PC-3 (cell line): ENCODE measurements at regions not wholly inside any gene's neighbourhood (a gene's known extent, or its start where the extent isn't known, plus 50 kb on each side); places are given as distances from the start of the nearest gene placed in this dataset.

Experiments
- ATAC-seq: fragments of 200-7000 bp; cut with Tn5 transposase; 2 replicates; pipeline ENCODE4 v1.9.1; 2020; ENCODE audit warnings: mild to moderate bottlenecking, moderate library complexity
- BruUV-seq: library from RNA; stranded (reverse); fragments of 400-500 nt; replicated peaks from 2 replicates; lab custom pipeline; 2021; lab: Mats Ljungman, UMichigan
- CTCF ChIA-PET: fragments of 300-600 bp; sonication (Branson Sonifier 250); formaldehyde crosslinking; loops from one replicate; lab custom pipeline; 2022; ENCODE audit warnings: antibody characterized with exemption; lab: Charles Lee
- POLR2A ChIA-PET: fragments of 300-600 bp; sonication (Branson Sonifier 250); formaldehyde crosslinking; loops from one replicate; lab custom pipeline; 2022; ENCODE audit warnings: antibody characterized with exemption; ENCODE audit not compliant: unreplicated experiment; lab: Charles Lee
- DNase-seq: peaks from one replicate; pipeline ENCODE4 v3.0.0-alpha.2; 2015
- H2AFZ ChIP-seq: fragments of 300-600 bp; sonication (generic); 2 replicates; pipeline ENCODE4 v1.6.0; 2016; ENCODE audit warnings: antibody characterized with exemption, low read length
- H3F3A ChIP-seq: fragments of 300-600 bp; sonication (generic); one replicate; pipeline ENCODE4 v1.6.0; 2017; ENCODE audit warnings: antibody characterized with exemption, low read length, control low read depth, mild to moderate bottlenecking; ENCODE audit not compliant: unreplicated experiment
- H3K27ac ChIP-seq: fragments of 300-600 bp; sonication (generic); 2 replicates; pipeline ENCODE4 v1.5.1; 2016; ENCODE audit warnings: mild to moderate bottlenecking, low read length
- H3K27me3 ChIP-seq: fragments of 300-600 bp; sonication (generic); 2 replicates; pipeline ENCODE4 v1.6.1; 2016; ENCODE audit warnings: low read length, mixed read lengths
- H3K36me3 ChIP-seq: fragments of 300-600 bp; sonication (generic); 2 replicates; pipeline ENCODE4 v1.6.1; 2016; ENCODE audit warnings: low read depth, mixed run types, low read length, mixed read lengths
- H3K4me1 ChIP-seq: fragments of 300-600 bp; sonication (generic); 2 replicates; pipeline ENCODE4 v1.5.1; 2016; ENCODE audit warnings: low read length; ENCODE audit not compliant: insufficient read depth
- H3K4me2 ChIP-seq: fragments of 300-600 bp; sonication (generic); 2 replicates; pipeline ENCODE4 v1.6.0; 2016; ENCODE audit warnings: low read length
- H3K4me3 ChIP-seq: fragments of 300-600 bp; sonication (generic); 2 replicates; pipeline ENCODE4 v1.5.1; 2016; ENCODE audit warnings: mild to moderate bottlenecking, low read length, mixed read lengths
- H3K79me2 ChIP-seq: fragments of 300-600 bp; sonication (generic); 2 replicates; pipeline ENCODE4 v1.6.1; 2017; ENCODE audit warnings: low read length, mixed read lengths
- H3K9ac ChIP-seq: fragments of 300-600 bp; sonication (generic); 2 replicates; pipeline ENCODE4 v1.6.0; 2016; ENCODE audit warnings: mild to moderate bottlenecking, low read length
- H3K9me2 ChIP-seq: fragments of 300-600 bp; sonication (generic); replicated peaks from 2 replicates; pipeline ENCODE4 v1.6.1; 2016; ENCODE audit warnings: mixed run types, low read length, mixed read lengths
- H3K9me3 ChIP-seq: fragments of 300-600 bp; sonication (generic); 2 replicates; pipeline ENCODE4 v1.6.1; 2016; ENCODE audit warnings: low read length, mixed read lengths
- H4K20me1 ChIP-seq: fragments of 300-600 bp; sonication (generic); 2 replicates; pipeline ENCODE4 v1.6.1; 2016; ENCODE audit warnings: low read length, mixed read lengths
- CTCF ChIP-seq: fragments of 300-600 bp; sonication (generic); conservative IDR thresholded peaks from 2 replicates; pipeline ENCODE4 v1.5.1; 2017; ENCODE audit warnings: antibody characterized with exemption, low read depth, mild to moderate bottlenecking, low read length
- EZH2 ChIP-seq: fragments of 300-600 bp; sonication (generic); IDR thresholded peaks from one replicate; pipeline ENCODE4 v1.6.1; 2017; ENCODE audit warnings: antibody characterized with exemption, mild to moderate bottlenecking, low read length; ENCODE audit not compliant: unreplicated experiment
- EZH2phosphoT487 ChIP-seq: fragments of 300-600 bp; sonication (generic); IDR thresholded peaks from 2 replicates; pipeline ENCODE4 v1.6.1; 2018; ENCODE audit warnings: mild to moderate bottlenecking, antibody characterized with exemption, low read length, borderline replicate concordance
- intact Hi-C: fragments of 100-400 bp; cut with micrococcal nuclease; formaldehyde crosslinking; loops from 2 replicates; pipeline ENCODE4 v1.9.0; 2023

DNA sequence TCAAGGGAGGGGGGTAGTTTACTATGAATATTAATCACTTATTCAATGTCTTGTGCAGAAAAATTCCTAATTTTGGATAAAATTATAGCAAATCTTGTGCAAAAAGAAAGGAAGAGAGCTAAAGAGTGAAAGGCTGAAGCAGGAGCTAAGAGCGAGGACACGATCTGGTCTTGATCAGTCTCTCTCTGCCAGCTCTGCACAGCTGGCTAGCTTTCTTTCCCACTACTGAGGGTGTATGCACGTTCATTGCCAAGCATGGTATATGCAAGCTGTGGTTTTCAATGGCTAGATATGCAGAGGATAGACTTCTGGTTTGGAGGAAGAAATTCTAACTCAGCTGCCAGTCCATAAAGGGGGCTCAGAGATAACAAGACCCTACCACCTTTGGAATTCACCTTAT lies 297.3 kb downstream of the CYRIA start:
- H3K36me3 ChIP-seq, result no peaks in the 10 kb centered on the region
- TF ChIP-seq EZH2phosphoT487 (no peak), CTCF (no peak), EZH2 (no peak)
- H3F3A ChIP-seq, result no peaks in the 10 kb centered on the region
- H3K4me3 ChIP-seq, result no peak overlapping the region
- H3K27me3 ChIP-seq, result no peaks in the 10 kb centered on the region
- POLR2A ChIA-PET, result no interaction called here
- CTCF ChIA-PET, result no interaction called here
- no peak for DNase-seq
- H3K9me3 ChIP-seq, result peaks cover 10% of the 10 kb centered on the region; the same call in 1 of the 2 replicates
- BruUV-seq, result no TSS peak
- intact Hi-C loops, result no loop called here
- no peak overlapping the region for H2AFZ ChIP-seq
- no peak overlapping the region for H3K27ac ChIP-seq
- H3K79me2 ChIP-seq, result no peaks in the 10 kb centered on the region
- no peak overlapping the region for H3K4me2 ChIP-seq
- ATAC-seq, result no peak
- no peak overlapping the region for H3K9ac ChIP-seq
- no peaks in the 10 kb centered on the region for H4K20me1 ChIP-seq
- H3K4me1 ChIP-seq, result no peaks in the 10 kb centered on the region
- no peaks in the 10 kb centered on the region for H3K9me2 ChIP-seq

DNA sequence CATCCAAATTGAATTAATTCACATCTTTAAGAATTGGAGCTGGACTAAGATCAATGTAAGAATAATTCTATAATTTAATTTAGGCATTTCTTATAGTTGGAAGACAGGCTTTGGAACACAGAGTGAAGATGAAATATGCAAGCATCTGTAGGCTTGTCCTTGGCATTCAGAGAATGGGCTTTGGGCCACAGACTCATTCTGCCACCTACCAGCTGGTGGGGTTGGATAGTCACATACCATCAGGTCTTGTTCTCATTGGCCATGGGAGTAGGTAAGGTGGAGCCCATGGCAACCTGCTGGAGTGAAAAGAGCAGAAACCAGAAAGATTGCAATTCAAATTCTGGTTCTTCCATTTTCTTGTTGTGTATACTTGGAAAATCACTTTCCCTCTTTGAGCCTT lies 300.3 kb downstream of the CYRIA start:
- Histone ChIP-seq H3K9me3 (peaks cover 10% of the 10 kb centered on the region; the same call in 1 of the 2 replicates), H3K36me3 (no peaks in the 10 kb centered on the region), H3K27ac (no peak overlapping the region), H4K20me1 (no peaks in the 10 kb centered on the region), H3K4me1 (no peaks in the 10 kb centered on the region), H3K27me3 (no peaks in the 10 kb centered on the region), H3K79me2 (no peaks in the 10 kb centered on the region), H2AFZ (no peak overlapping the region), H3F3A (no peaks in the 10 kb centered on the region), H3K4me2 (no peak overlapping the region), H3K9ac (no peak overlapping the region), H3K4me3 (no peak overlapping the region), H3K9me2 (no peaks in the 10 kb centered on the region)
- ATAC-seq (no peak), DNase-seq (no peak)
- CTCF ChIA-PET, result no interaction called here
- POLR2A ChIA-PET, result no interaction called here
- intact Hi-C loops, result no loop called here
- BruUV-seq, result no TSS peak
- TF ChIP-seq CTCF, result no peak
- no peak for TF ChIP-seq EZH2
- no peak for TF ChIP-seq EZH2phosphoT487

- no peaks in the 10 kb centered on the region for H3K9me2 ChIP-seq
- intact Hi-C loops, result no loop called here
- CTCF ChIA-PET, result no interaction called here
Measured at GRCh38 chr2:16363581-16363980, 302.1 kb downstream of the CYRIA start.

More at GRCh38 chr2:16363581-16363980, 302.1 kb downstream of the CYRIA start:
- H3K4me2 ChIP-seq, result no peak overlapping the region
- H2AFZ ChIP-seq, result no peak overlapping the region
- H3K79me2 ChIP-seq, result no peaks in the 10 kb centered on the region
- BruUV-seq, result no TSS peak
- no peak for DNase-seq
- no peaks in the 10 kb centered on the region for H3K36me3 ChIP-seq
- no peak for TF ChIP-seq CTCF
- no peaks in the 10 kb centered on the region for H3F3A ChIP-seq
- ATAC-seq, result no peak
- H3K9me3 ChIP-seq, result peaks cover 10% of the 10 kb centered on the region; the same call in 1 of the 2 replicates
- H3K27ac ChIP-seq, result no peak overlapping the region
- H3K9ac ChIP-seq, result no peak overlapping the region
- no peaks in the 10 kb centered on the region for H3K27me3 ChIP-seq
- no peaks in the 10 kb centered on the region for H4K20me1 ChIP-seq
- H3K4me1 ChIP-seq, result no peaks in the 10 kb centered on the region
- POLR2A ChIA-PET, result no interaction called here
- H3K4me3 ChIP-seq, result no peak overlapping the region
